ENCODE measurements at regions not wholly inside any gene's neighbourhood (a gene's known extent, or its start where the extent isn't known, plus 50 kb on each side); places are given as distances from the start of the nearest gene placed in this dataset.
"Not testable (repeated sequence)": the region's sequence is repeated elsewhere in the genome, so short reads cannot be mapped to it uniquely, and the experiment has no call there.

- no peak for DNase-seq
These were observed 453.3 kb downstream of the XYLT1 start for GRCh38 chr16:17017442-17017841.

- no peak for DNase-seq
These were observed 452.2 kb downstream of the XYLT1 start for GRCh38 chr16:17018585-17018939.

GRCh38 chr16:17019366-17019765 is 451.4 kb downstream of the XYLT1 start:
- no peak for DNase-seq

GRCh38 chr16:17023606-17024005 is 447.2 kb downstream of the XYLT1 start:
- DNase-seq, result no peak

GRCh38 chr16:17024514-17024913 is 446.2 kb downstream of the XYLT1 start:
- DNase-seq, result no peak

GRCh38 chr16:17026600-17027242 is 444.0 kb downstream of the XYLT1 start:
- peak; percentile 18 to 25 for DNase-seq

GRCh38 chr16:17027488-17028129 is 443.2 kb downstream of the XYLT1 start:
- no peak for DNase-seq

- DNase-seq, result no peak
These were observed 441.0 kb downstream of the XYLT1 start for GRCh38 chr16:17029602-17030350.

GRCh38 chr16:17031484-17032268 is 439.1 kb downstream of the XYLT1 start:
- no peak for DNase-seq

- DNase-seq, result no peak
These were observed 438.4 kb downstream of the XYLT1 start for GRCh38 chr16:17032332-17032731.

- no peak for DNase-seq
These were observed 436.1 kb downstream of the XYLT1 start for GRCh38 chr16:17034477-17035252.

- no peak for DNase-seq
These were observed 433.3 kb downstream of the XYLT1 start for GRCh38 chr16:17037499-17037898.

- no peak for DNase-seq
These were observed 432.3 kb downstream of the XYLT1 start for GRCh38 chr16:17038415-17038814.

- not testable (repeated sequence) for DNase-seq
These were observed 421.7 kb downstream of the XYLT1 start for GRCh38 chr16:17049109-17049508.

GRCh38 chr16:17050468-17050867 is 420.3 kb downstream of the XYLT1 start:
- DNase-seq, result no peak
